CD14-positive monocyte (primary cell): ENCODE measurements at regions not wholly inside any gene's neighbourhood (a gene's known extent, or its start where the extent isn't known, plus 50 kb on each side); places are given as distances from the start of the nearest gene placed in this dataset.
"Not testable (repeated sequence)": the region's sequence is repeated elsewhere in the genome, so short reads cannot be mapped to it uniquely, and the experiment has no call there.

Experiments
- DNase-seq, 3 donors: peaks; one replicate each; pipeline ENCODE4 v3.0.0-alpha.2; 2011 to 2022
- H2AFZ ChIP-seq: 2 replicates; pipeline ENCODE4 v1.6.0; 2012; ENCODE audit warnings: mild to moderate bottlenecking, low read depth, low read length, inconsistent platforms; ENCODE audit not compliant: insufficient read depth, poor library complexity, severe bottlenecking
- H3K27ac ChIP-seq, 2 donors: 1 replicate in 1 of 2; 2 replicates in 1 of 2; pipeline ENCODE4 v1.5.1; 2012 to 2013; ENCODE audit warnings: low read length in 2 of 2, control low read depth in 1 of 2, inconsistent platforms in 1 of 2, low read depth in 1 of 2, mild to moderate bottlenecking in 1 of 2
- H3K27me3 ChIP-seq, 2 donors: one replicate each; pipeline versions ENCODE4 v1.6.0 to v1.6.1; 2011 to 2013; ENCODE audit warnings: low read length in 2 of 2; ENCODE audit not compliant: control insufficient read depth in 2 of 2, insufficient read depth in 2 of 2
- H3K36me3 ChIP-seq, 2 donors: replicated peaks in 1 of 2; 1 replicate in 1 of 2; 2 replicates in 1 of 2; pipeline versions ENCODE4 v1.5.1 to v1.6.1; 2012 to 2013; ENCODE audit warnings: low read length in 2 of 2, control low read depth in 1 of 2, inconsistent platforms in 1 of 2, mild to moderate bottlenecking in 1 of 2; ENCODE audit not compliant: insufficient read depth in 2 of 2, control insufficient read depth in 1 of 2
- H3K4me1 ChIP-seq, 2 donors: 1 replicate in 1 of 2; 2 replicates in 1 of 2; pipeline versions ENCODE4 v1.5.1 to v1.6.1; 2012 to 2013; ENCODE audit warnings: low read length in 2 of 2, control low read depth in 1 of 2, inconsistent platforms in 1 of 2, mild to moderate bottlenecking in 1 of 2, moderate library complexity in 1 of 2; ENCODE audit not compliant: insufficient read depth in 2 of 2, control insufficient read depth in 1 of 2
- H3K4me2 ChIP-seq: replicated peaks from 2 replicates; pipeline ENCODE3; 2012; ENCODE audit warnings: low read length, moderate library complexity, mild to moderate bottlenecking; ENCODE audit not compliant: poor library complexity, severe bottlenecking; ENCODE audit errors: extremely low read depth
- H3K4me3 ChIP-seq, 3 experiments: fragments of 200-600 bp in 1 of 3; sonication (generic) in 1 of 3; replicated peaks in 1 of 3; 1 replicate in 2 of 3; 2 replicates in 1 of 3; pipeline ENCODE4 v1.5.1; 2011 to 2013; ENCODE audit warnings: low read length in 3 of 3, mild to moderate bottlenecking in 3 of 3, control low read depth in 2 of 3, low read depth in 2 of 3, inconsistent platforms in 1 of 3, moderate library complexity in 1 of 3
- H3K79me2 ChIP-seq: 2 replicates; pipeline ENCODE4 v1.6.0; 2012; ENCODE audit warnings: mild to moderate bottlenecking, control low read depth, inconsistent platforms, low read length, moderate library complexity; ENCODE audit not compliant: insufficient read depth
- H3K9ac ChIP-seq: 2 replicates; pipeline ENCODE4 v1.6.0; 2017; ENCODE audit warnings: low read length, mild to moderate bottlenecking; ENCODE audit not compliant: insufficient read depth, poor library complexity, severe bottlenecking
- H3K9me3 ChIP-seq, 2 donors: replicated peaks in 1 of 2; 1 replicate in 1 of 2; 2 replicates in 1 of 2; pipeline versions ENCODE4 v1.5.1 to v1.6.1; 2012 to 2013; ENCODE audit warnings: low read length in 2 of 2, control low read depth in 1 of 2; ENCODE audit not compliant: control insufficient read depth in 1 of 2, insufficient read depth in 1 of 2
- H4K20me1 ChIP-seq: 2 replicates; pipeline ENCODE4 v1.6.0; 2012; ENCODE audit warnings: mild to moderate bottlenecking, low read length, control low read depth, moderate library complexity; ENCODE audit not compliant: insufficient read depth
- H3K27ac Mint-ChIP-seq, 7 donors: one replicate each; pipeline ENCODE4 v1.8.0; 2020; ENCODE audit warnings: mild to moderate bottlenecking in 7 of 7, mixed read lengths in 7 of 7, moderate library complexity in 6 of 7, inconsistent platforms in 2 of 7
- H3K27me3 Mint-ChIP-seq, 3 donors: one replicate each; pipeline ENCODE4 v1.8.0; 2021 to 2022; ENCODE audit warnings: low read depth in 3 of 3, mild to moderate bottlenecking in 3 of 3, mixed read lengths in 3 of 3, moderate library complexity in 3 of 3, inconsistent platforms in 1 of 3
- H3K36me3 Mint-ChIP-seq, 2 donors: one replicate each; pipeline ENCODE4 v1.8.0; 2020; ENCODE audit warnings: mixed read lengths in 2 of 2, inconsistent platforms in 1 of 2, mild to moderate bottlenecking in 1 of 2
- H3K4me1 Mint-ChIP-seq: one replicate; pipeline ENCODE4 v1.8.0; 2020; ENCODE audit warnings: mild to moderate bottlenecking, mixed read lengths
- H3K4me3 Mint-ChIP-seq, 2 donors: one replicate each; pipeline ENCODE4 v1.8.0; 2020; ENCODE audit warnings: mild to moderate bottlenecking in 2 of 2, mixed read lengths in 2 of 2, moderate library complexity in 1 of 2
- H3K9me3 Mint-ChIP-seq, 7 donors: one replicate each; pipeline ENCODE4 v1.8.0; 2020 to 2022; ENCODE audit warnings: mixed read lengths in 7 of 7, mild to moderate bottlenecking in 6 of 7, moderate library complexity in 6 of 7, inconsistent platforms in 2 of 7
- WGBS: methylation state at CpG from one replicate; pipeline ENCODE4 v1.1.5; 2013; ENCODE audit warnings: missing lambda C conversion rate; ENCODE audit not compliant: insufficient coverage; 5-methylcytosine and 5-hydroxymethylcytosine counted together
- intact Hi-C, 2 donors: fragments of 100-400 bp; cut with micrococcal nuclease; formaldehyde crosslinking; loops; one replicate each; pipeline versions ENCODE4 v1.15.0 to v1.15.1; 2023

GRCh38 chr22:12541412-12542170, 2986.4 kb upstream of the OR11H1 start:
- H3K9me3 ChIP-seq, H3K27me3 ChIP-seq, H3K36me3 Mint-ChIP-seq, H3K27me3 Mint-ChIP-seq, H3K4me3 Mint-ChIP-seq, H4K20me1 ChIP-seq, H3K27ac ChIP-seq, H3K36me3 ChIP-seq, H3K9ac ChIP-seq, H3K79me2 ChIP-seq, H3K4me1 ChIP-seq, H3K4me3 ChIP-seq, H3K9me3 Mint-ChIP-seq, H3K4me1 Mint-ChIP-seq, H2AFZ ChIP-seq, H3K4me2 ChIP-seq, DNase-seq, intact Hi-C loops, H3K27ac Mint-ChIP-seq: not testable (repeated sequence)
- WGBS, result 57% methylated on average over 1 of the region's 10 CpGs

- H3K4me1 ChIP-seq, H3K36me3 ChIP-seq, H3K4me3 ChIP-seq, H3K4me1 Mint-ChIP-seq, H4K20me1 ChIP-seq, intact Hi-C loops, H3K79me2 ChIP-seq, H3K27me3 Mint-ChIP-seq, H3K9me3 ChIP-seq, DNase-seq, H3K36me3 Mint-ChIP-seq, H3K9me3 Mint-ChIP-seq, H3K9ac ChIP-seq, H2AFZ ChIP-seq, H3K27ac ChIP-seq, H3K4me2 ChIP-seq, H3K4me3 Mint-ChIP-seq, H3K27ac Mint-ChIP-seq, H3K27me3 ChIP-seq: not testable (repeated sequence)
- no CpG with 5 or more reads among the region's 5 CpGs for WGBS
Measured at GRCh38 chr22:12553366-12553765, 2974.6 kb upstream of the OR11H1 start.

- H3K27me3 Mint-ChIP-seq, H3K4me1 ChIP-seq, H3K4me3 Mint-ChIP-seq, H3K4me1 Mint-ChIP-seq, intact Hi-C loops, H2AFZ ChIP-seq, H3K79me2 ChIP-seq, H3K36me3 Mint-ChIP-seq, H3K4me2 ChIP-seq, H3K9me3 Mint-ChIP-seq, DNase-seq, H3K9ac ChIP-seq, H3K36me3 ChIP-seq, H3K9me3 ChIP-seq, H3K27me3 ChIP-seq, H3K4me3 ChIP-seq, H4K20me1 ChIP-seq, H3K27ac Mint-ChIP-seq, H3K27ac ChIP-seq: not testable (repeated sequence)
- WGBS, result 90% methylated on average over 2 of the region's 9 CpGs
Measured at GRCh38 chr22:12554648-12555192, 2973.3 kb upstream of the OR11H1 start.

- H3K4me3 Mint-ChIP-seq, H3K9me3 ChIP-seq, intact Hi-C loops, H4K20me1 ChIP-seq, H3K36me3 Mint-ChIP-seq, H3K36me3 ChIP-seq, H3K27ac Mint-ChIP-seq, H2AFZ ChIP-seq, H3K27ac ChIP-seq, H3K4me2 ChIP-seq, H3K4me3 ChIP-seq, DNase-seq, H3K4me1 ChIP-seq, H3K79me2 ChIP-seq, H3K9ac ChIP-seq, H3K27me3 Mint-ChIP-seq, H3K27me3 ChIP-seq, H3K4me1 Mint-ChIP-seq: not testable (repeated sequence)
- H3K9me3 Mint-ChIP-seq, result peaks cover 0 to 10% (median 4%) of the 10 kb centered on the region in 7 donors
Measured at GRCh38 chr22:12571500-12571899, 2956.5 kb upstream of the OR11H1 start.
